H1 (cell line): ENCODE measurements at regions not wholly inside any gene's neighbourhood (a gene's known extent, or its start where the extent isn't known, plus 50 kb on each side); places are given as distances from the start of the nearest gene placed in this dataset.

Experiments used
- CTCF ChIA-PET: fragments of 300-600 bp; sonication (Branson Sonifier 250); formaldehyde crosslinking; loops from one replicate; lab custom pipeline; 2021; ENCODE audit not compliant: partially characterized antibody; lab: Charles Lee
- POLR2A ChIA-PET: fragments of 300-600 bp; sonication (Branson Sonifier 250); formaldehyde crosslinking; loops from one replicate; lab custom pipeline; 2021; ENCODE audit warnings: inconsistent platforms; ENCODE audit not compliant: partially characterized antibody; lab: Charles Lee
- DNase-seq, 2 experiments: peaks; one replicate each; pipeline versions ENCODE4 v3.0.0 to v3.0.0-alpha.2; 2010 to 2022; ENCODE audit warnings: low spot score in 2 of 2, low read depth in 1 of 2, mixed read lengths in 1 of 2
- FAIRE-seq: peaks from 2 replicates; lab custom pipeline; 2011; peaks lifted over from hg19 to GRCh38; lab: Jason Lieb, UNC
- H2AFZ ChIP-seq: 2 replicates; pipeline ENCODE4 v1.8.1; 2012; ENCODE audit warnings: low read length, inconsistent platforms
- H2AK5ac ChIP-seq: 2 replicates; pipeline ENCODE4 v1.6.1; 2013; ENCODE audit warnings: low read depth, low read length
- H2BK120ac ChIP-seq: replicated peaks from 2 replicates; pipeline ENCODE3; 2013; ENCODE audit warnings: low read depth, low read length, inconsistent platforms
- H2BK12ac ChIP-seq: 2 replicates; pipeline ENCODE4 v1.6.1; 2013; ENCODE audit warnings: low read depth, low read length
- H2BK15ac ChIP-seq: 2 replicates; pipeline ENCODE4 v1.6.1; 2013; ENCODE audit warnings: low read length
- H2BK20ac ChIP-seq: 2 replicates; pipeline ENCODE4 v1.6.1; 2013; ENCODE audit warnings: low read length
- H2BK5ac ChIP-seq: 2 replicates; pipeline ENCODE4 v1.6.1; 2013; ENCODE audit warnings: low read depth, low read length
- H3K14ac ChIP-seq: 2 replicates; pipeline ENCODE4 v1.6.1; 2013; ENCODE audit warnings: inconsistent platforms; ENCODE audit not compliant: insufficient read length
- H3K18ac ChIP-seq: 2 replicates; pipeline ENCODE4 v1.6.1; 2013; ENCODE audit warnings: low read length; ENCODE audit errors: extremely low read depth
- H3K23ac ChIP-seq: 2 replicates; pipeline ENCODE4 v1.6.1; 2013; ENCODE audit warnings: inconsistent platforms; ENCODE audit not compliant: insufficient read length
- H3K23me2 ChIP-seq: 2 replicates; pipeline ENCODE4 v1.6.1; 2013; ENCODE audit warnings: low read depth, low read length
- H3K27ac ChIP-seq: 2 replicates; pipeline ENCODE4 v1.6.1; 2011; ENCODE audit warnings: low read depth, low read length, inconsistent platforms
- H3K27me3 ChIP-seq, 4 experiments: replicated peaks in 1 of 4; 1 replicate in 1 of 4; 2 replicates in 3 of 4; pipeline versions ENCODE4 v1.6.1 to v1.8.1; 2011 to 2013; ENCODE audit warnings: low read length in 3 of 4, mild to moderate bottlenecking in 3 of 4, inconsistent platforms in 2 of 4, mixed read lengths in 2 of 4, moderate library complexity in 1 of 4; ENCODE audit not compliant: control insufficient read depth in 3 of 4, insufficient read depth in 3 of 4; ENCODE audit errors: extremely low read depth in 1 of 4
- H3K36me3 ChIP-seq, 4 experiments: 2 replicates each; pipeline versions ENCODE4 v1.6.1 to v1.8.1; 2011 to 2013; ENCODE audit warnings: mild to moderate bottlenecking in 4 of 4, low read length in 3 of 4, moderate library complexity in 2 of 4, control low read depth in 1 of 4, inconsistent platforms in 1 of 4; ENCODE audit not compliant: insufficient read depth in 4 of 4, control insufficient read depth in 2 of 4
- H3K4ac ChIP-seq: replicated peaks from 2 replicates; pipeline ENCODE3; 2013; ENCODE audit warnings: low read length, low read depth, mixed read lengths, inconsistent platforms; ENCODE audit not compliant: insufficient read length
- H3K4me1 ChIP-seq, 4 experiments: replicated peaks in 1 of 4; 1 replicate in 1 of 4; 2 replicates in 3 of 4; pipeline versions ENCODE4 v1.6.1 to v1.8.1; 2011 to 2013; ENCODE audit warnings: low read length in 3 of 4, inconsistent platforms in 2 of 4, mixed read lengths in 1 of 4; ENCODE audit not compliant: insufficient read depth in 4 of 4, control insufficient read depth in 3 of 4
- H3K4me2 ChIP-seq, 2 experiments: 2 replicates each; pipeline versions ENCODE4 v1.6.1 to v1.8.1; 2011 to 2013; ENCODE audit warnings: low read depth in 2 of 2, low read length in 2 of 2, control low read depth in 1 of 2, inconsistent platforms in 1 of 2, mild to moderate bottlenecking in 1 of 2; ENCODE audit not compliant: insufficient read depth in 1 of 2
- H3K4me3 ChIP-seq, 4 experiments: fragments of 200-600, 300-600 bp in 1 of 4; sonication (generic), shearing (Covaris generic), sonication (Bioruptor Twin) in 1 of 4; 2 replicates each; pipeline versions ENCODE4 v1.5.1 to v1.8.1; 2011 to 2016; ENCODE audit warnings: low read length in 4 of 4, low read depth in 3 of 4, control low read depth in 2 of 4, inconsistent platforms in 2 of 4, mild to moderate bottlenecking in 2 of 4, mixed read lengths in 1 of 4, moderate library complexity in 1 of 4; ENCODE audit not compliant: insufficient read depth in 2 of 4; ENCODE audit errors: extremely low read depth in 1 of 4
- H3K56ac ChIP-seq: replicated peaks from 2 replicates; pipeline ENCODE3; 2013; ENCODE audit warnings: low read depth, mild to moderate bottlenecking, mixed read lengths, low read length, inconsistent platforms; ENCODE audit not compliant: insufficient read length
- H3K79me1 ChIP-seq: 2 replicates; pipeline ENCODE4 v1.6.1; 2013; ENCODE audit warnings: low read depth, low read length, control low read depth
- H3K79me2 ChIP-seq, 2 experiments: 2 replicates each; pipeline versions ENCODE4 v1.6.1 to v1.8.1; 2012 to 2013; ENCODE audit warnings: low read length in 2 of 2, mild to moderate bottlenecking in 2 of 2, inconsistent platforms in 1 of 2; ENCODE audit not compliant: insufficient read depth in 2 of 2, control insufficient read depth in 1 of 2
- H3K9ac ChIP-seq, 4 experiments: replicated peaks in 1 of 4; 1 replicate in 1 of 4; 2 replicates in 3 of 4; pipeline versions ENCODE4 v1.6.1 to v1.8.1; 2011 to 2013; ENCODE audit warnings: low read depth in 3 of 4, low read length in 3 of 4, control low read depth in 2 of 4, mild to moderate bottlenecking in 2 of 4, moderate library complexity in 2 of 4, inconsistent platforms in 1 of 4; ENCODE audit errors: extremely low read depth in 1 of 4
- H3K9me3 ChIP-seq, 2 experiments: 2 replicates each; pipeline versions ENCODE4 v1.6.1 to v1.8.1; 2012 to 2013; ENCODE audit warnings: mild to moderate bottlenecking in 2 of 2, moderate library complexity in 2 of 2, control low read depth in 1 of 2, inconsistent platforms in 1 of 2, low read depth in 1 of 2, low read length in 1 of 2, mixed read lengths in 1 of 2; ENCODE audit not compliant: insufficient read depth in 2 of 2
- H4K20me1 ChIP-seq, 2 experiments: replicated peaks in 1 of 2; 2 replicates each; pipeline versions ENCODE3 to v1.8.1; 2011 to 2013; ENCODE audit warnings: inconsistent platforms in 2 of 2, low read length in 2 of 2, mild to moderate bottlenecking in 1 of 2; ENCODE audit not compliant: insufficient read depth in 2 of 2, control insufficient read depth in 1 of 2
- H4K5ac ChIP-seq: 2 replicates; pipeline ENCODE4 v1.6.1; 2013; ENCODE audit warnings: low read length, low read depth, mixed read lengths, inconsistent platforms; ENCODE audit not compliant: insufficient read length
- H4K8ac ChIP-seq: 2 replicates; pipeline ENCODE4 v1.8.0; 2013; ENCODE audit warnings: mild to moderate bottlenecking, moderate library complexity, low read length, inconsistent platforms; ENCODE audit not compliant: insufficient read depth; ENCODE audit errors: extremely low read depth
- H4K91ac ChIP-seq: replicated peaks from 2 replicates; pipeline ENCODE3; 2013; ENCODE audit warnings: low read length, mixed read lengths, inconsistent platforms; ENCODE audit not compliant: insufficient read length
- CREB1 ChIP-seq: IDR thresholded peaks from 2 replicates; pipeline ENCODE4 v1.6.1; 2012; ENCODE audit warnings: inconsistent platforms
- EGR1 ChIP-seq: IDR thresholded peaks from 2 replicates; pipeline ENCODE4 v1.6.1; 2011; ENCODE audit warnings: low read depth, low read length, borderline replicate concordance
- GTF2F1 ChIP-seq: IDR thresholded peaks from 2 replicates; pipeline ENCODE4 v1.6.1; 2012; ENCODE audit warnings: low read depth, low read length, improper control_type of control experiment, borderline replicate concordance
- POLR2AphosphoS5 ChIP-seq: IDR thresholded peaks from 2 replicates; pipeline ENCODE4 v1.6.1; 2011; ENCODE audit warnings: low read depth, low read length
- SIRT6 ChIP-seq: IDR thresholded peaks from one replicate; pipeline ENCODE4 v1.7.1; 2012; ENCODE audit warnings: low read length, inconsistent platforms
- TEAD4 ChIP-seq: IDR thresholded peaks from 2 replicates; pipeline ENCODE4 v1.6.1; 2012; ENCODE audit warnings: low read depth, low read length, inconsistent platforms, mixed read lengths
- USF2 ChIP-seq: IDR thresholded peaks from 2 replicates; pipeline ENCODE4 v1.6.1; 2011; ENCODE audit warnings: low read length, improper control_type of control experiment
- WGBS, 2 experiments: shearing (Covaris generic) in 1 of 2; methylation state at CpG; one replicate each; pipeline versions ENCODE4 v1.1.6 to v1.1.7; 2013 to 2015; ENCODE audit warnings: low lambda C conversion rate in 2 of 2, mixed read lengths in 2 of 2, inconsistent platforms in 1 of 2, low coverage in 1 of 2, missing lambda C conversion rate in 1 of 2; ENCODE audit not compliant: insufficient replicate concordance in 2 of 2, insufficient coverage in 1 of 2, insufficient read length in 1 of 2; ENCODE audit errors: extremely low coverage in 1 of 2, missing lambda C conversion rate in 1 of 2; 5-methylcytosine and 5-hydroxymethylcytosine counted together

- Histone ChIP-seq H4K8ac (no peak overlapping the region), H3K4me2 (peak overlapping the region; percentile 10 to 30; a peak in 3 of 4 replicates), H4K91ac (peak overlapping the region; percentile 77), H3K4ac (no peak overlapping the region), H2BK120ac (peak overlapping the region; percentile 77), H3K4me3 (no peak overlapping the region), H4K5ac (no peak overlapping the region), H3K27ac (no peak overlapping the region), H3K79me2 (no peaks in the 10 kb centered on the region), H2AFZ (no peak overlapping the region), H3K79me1 (no peaks in the 10 kb centered on the region), H4K20me1 (no peaks in the 10 kb centered on the region), H3K23ac (no peak overlapping the region), H3K27me3 (no peaks in the 10 kb centered on the region), H3K9me3 (no peaks in the 10 kb centered on the region), H2BK12ac (peak overlapping the region; percentile 68), H2AK5ac (peak overlapping the region; percentile 96; the same call in 1 of the 2 replicates), H3K4me1 (peaks cover 3 to 11% (median 6%) of the 10 kb centered on the region in 4 experiments), H3K56ac (no peak overlapping the region), H3K36me3 (no peaks in the 10 kb centered on the region), H3K23me2 (no peaks in the 10 kb centered on the region), H2BK15ac (no peak overlapping the region), H2BK20ac (peak overlapping the region; percentile 87; the same call in 1 of the 2 replicates), H3K18ac (peak overlapping the region; percentile 96; the same call in 1 of the 2 replicates), H3K9ac (no peak overlapping the region), H3K14ac (no peak overlapping the region), H2BK5ac (peak overlapping the region; percentile 97)
- TF ChIP-seq POLR2AphosphoS5 (no peak), EGR1 (no peak), USF2 (no peak), GTF2F1 (no peak), SIRT6 (no peak), CREB1 (no peak), TEAD4 (no peak)
- WGBS, 2 experiments, result 57% methylated on average over 17 of the region's 17 CpGs; no CpG with 5 or more reads in 1 of the 2 experiments
- ChIA-PET CTCF (interaction anchor here (0.7 to 1.3 kb wide), 6 partner anchors 9 to 123 kb away, joined by 3 to 4 read pairs (median 3); no protein-coding TSS in a partner anchor), POLR2A (interaction anchor here (0.6 to 0.9 kb wide), 2 partner anchors 12 to 57 kb away, joined by 3 to 4 read pairs; no protein-coding TSS in a partner anchor)
- DNase-seq (no peak), FAIRE-seq (no peak)
These were observed 101.6 kb upstream of the SPRY4 start for GRCh38 chr5:142426129-142427014.
